Panc1 (cell line): ENCODE measurements at regions not wholly inside any gene's neighbourhood (a gene's known extent, or its start where the extent isn't known, plus 50 kb on each side); places are given as distances from the start of the nearest gene placed in this dataset.

Experiments
- ATAC-seq: fragments of 200-7000 bp; cut with Tn5 transposase; 2 replicates; pipeline ENCODE4 v1.9.1; 2020; ENCODE audit warnings: mild to moderate bottlenecking, moderate library complexity
- BruUV-seq: library from RNA; stranded (reverse); fragments of 400-500 nt; replicated peaks from 2 replicates; lab custom pipeline; 2021; lab: Mats Ljungman, UMichigan
- CTCF ChIA-PET: fragments of 300-600 bp; sonication (Branson Sonifier 250); formaldehyde crosslinking; loops from one replicate; lab custom pipeline; 2022; ENCODE audit warnings: antibody characterized with exemption; lab: Charles Lee
- POLR2A ChIA-PET: fragments of 300-600 bp; sonication (Branson Sonifier 250); formaldehyde crosslinking; loops from one replicate; lab custom pipeline; 2022; ENCODE audit warnings: antibody characterized with exemption; lab: Charles Lee
- DNase-seq: peaks from one replicate; pipeline ENCODE4 v3.0.0-alpha.2; 2010; ENCODE audit warnings: low read depth, low spot score
- H3K27ac ChIP-seq: 2 replicates; pipeline ENCODE4 v1.5.1; 2011; ENCODE audit warnings: mild to moderate bottlenecking, low read length, inconsistent platforms
- H3K27me3 ChIP-seq: fragments of 200-500 bp; sonication (Bioruptor generic); 2 replicates; pipeline ENCODE4 v1.6.0; 2014; ENCODE audit warnings: low read length, inconsistent platforms; ENCODE audit not compliant: control insufficient read depth, insufficient read depth
- H3K36me3 ChIP-seq: fragments of 200-500 bp; sonication (Bioruptor generic); 2 replicates; pipeline ENCODE4 v1.5.1; 2014; ENCODE audit warnings: inconsistent platforms, mild to moderate bottlenecking, low read length, moderate library complexity; ENCODE audit not compliant: control insufficient read depth, insufficient read depth
- H3K4me1 ChIP-seq: 2 replicates; pipeline ENCODE4 v1.5.1; 2011; ENCODE audit warnings: inconsistent platforms, mild to moderate bottlenecking, low read length, moderate library complexity; ENCODE audit not compliant: control insufficient read depth, insufficient read depth
- H3K4me3 ChIP-seq, 2 experiments: 2 replicates each; pipeline ENCODE4 v1.5.1; 2011 to 2012; ENCODE audit warnings: low read depth in 2 of 2, low read length in 2 of 2, mild to moderate bottlenecking in 2 of 2, inconsistent platforms in 1 of 2, moderate library complexity in 1 of 2
- H3K9me3 ChIP-seq: fragments of 200-500 bp; sonication (Bioruptor generic); 2 replicates; pipeline ENCODE4 v1.5.1; 2014; ENCODE audit warnings: low read depth, mild to moderate bottlenecking, inconsistent platforms, low read length, moderate library complexity; ENCODE audit not compliant: control insufficient read depth, insufficient read depth
- CTCF ChIP-seq: fragments of 450-650 bp; IDR thresholded peaks from 2 replicates; pipeline ENCODE4 v1.5.1; 2017; ENCODE audit warnings: mild to moderate bottlenecking
- POLR2AphosphoS5 ChIP-seq: IDR thresholded peaks from 2 replicates; pipeline ENCODE4 v1.6.1; 2012; ENCODE audit warnings: mild to moderate bottlenecking, low read depth, low read length, moderate library complexity
- REST ChIP-seq, 2 experiments: IDR thresholded peaks; 2 replicates each; pipeline ENCODE4 v1.6.1; 2011 to 2012; ENCODE audit warnings: low read depth in 2 of 2, control low read depth in 1 of 2, low read length in 1 of 2, mild to moderate bottlenecking in 1 of 2, moderate library complexity in 1 of 2; ENCODE audit not compliant: insufficient read depth in 1 of 2
- SIN3A ChIP-seq: IDR thresholded peaks from 2 replicates; pipeline ENCODE4 v1.6.1; 2012; ENCODE audit warnings: low read depth, mild to moderate bottlenecking, low read length, moderate library complexity, borderline replicate concordance; ENCODE audit not compliant: insufficient read depth
- TCF7L2 ChIP-seq: IDR thresholded peaks from 2 replicates; pipeline ENCODE4 v1.6.1; 2011; ENCODE audit warnings: mild to moderate bottlenecking, low read depth, low read length, inconsistent platforms
- in situ Hi-C: cut with HindIII; loops from 2 replicates; pipeline ENCODE4 v1.10.0; 2016; ENCODE audit warnings: low sequenced_read_pairs, low pct_unique_long_range_greater_than_20kb
- intact Hi-C: fragments of 100-400 bp; cut with micrococcal nuclease; formaldehyde crosslinking; loops from one replicate; pipeline ENCODE4 v1.10.0; 2022; ENCODE audit not compliant: unreplicated experiment

- POLR2A ChIA-PET: no interaction called here
- H3K27me3 ChIP-seq: no peaks in the 10 kb centered on the region; the same call in 1 of the 2 replicates
- H3K27ac ChIP-seq: no peak overlapping the region
- no TSS peak for BruUV-seq
- no peak for TF ChIP-seq TCF7L2
- no peak for TF ChIP-seq CTCF
- no peak for TF ChIP-seq SIN3A
- TF ChIP-seq POLR2AphosphoS5: no peak
- TF ChIP-seq REST (IDR thresholded peaks at IDR 0.05; ENCODE audit: insufficient read depth in 1 of 2, low read depth in 2 of 2, low read length in 1 of 2): no peak
- CTCF ChIA-PET: no interaction called here
- no peaks in the 10 kb centered on the region for H3K4me1 ChIP-seq
- H3K36me3 ChIP-seq: no peaks in the 10 kb centered on the region
- intact Hi-C loops (no loop called here), in situ Hi-C loops (no loop called here)
- no peaks in the 10 kb centered on the region for H3K9me3 ChIP-seq
- H3K4me3 ChIP-seq: no peak overlapping the region
- no peak for DNase-seq
- no peak for ATAC-seq
These were observed 269.6 kb downstream of the ELAVL2 start for GRCh38 chr9:23556459-23556858.

GRCh38 chr9:23557689-23558088 lies 268.4 kb downstream of the ELAVL2 start:
- DNase-seq: no peak
- in situ Hi-C loops: no loop called here
- Histone ChIP-seq H3K36me3 (no peaks in the 10 kb centered on the region), H3K27ac (no peak overlapping the region), H3K4me3 (no peak overlapping the region), H3K4me1 (no peaks in the 10 kb centered on the region), H3K27me3 (no peaks in the 10 kb centered on the region; the same call in 1 of the 2 replicates), H3K9me3 (no peaks in the 10 kb centered on the region)
- intact Hi-C loops: no loop called here
- TF ChIP-seq CTCF (no peak), TCF7L2 (no peak), SIN3A (no peak), POLR2AphosphoS5 (no peak), REST (IDR thresholded peaks at IDR 0.05; ENCODE audit: insufficient read depth in 1 of 2, low read depth in 2 of 2, low read length in 1 of 2) (no peak)
- no TSS peak for BruUV-seq
- CTCF ChIA-PET: no interaction called here
- no peak for ATAC-seq
- POLR2A ChIA-PET: no interaction called here
